ENCODE measurements at regions not wholly inside any gene's neighbourhood (a gene's known extent, or its start where the extent isn't known, plus 50 kb on each side); places are given as distances from the start of the nearest gene placed in this dataset.

DNA sequence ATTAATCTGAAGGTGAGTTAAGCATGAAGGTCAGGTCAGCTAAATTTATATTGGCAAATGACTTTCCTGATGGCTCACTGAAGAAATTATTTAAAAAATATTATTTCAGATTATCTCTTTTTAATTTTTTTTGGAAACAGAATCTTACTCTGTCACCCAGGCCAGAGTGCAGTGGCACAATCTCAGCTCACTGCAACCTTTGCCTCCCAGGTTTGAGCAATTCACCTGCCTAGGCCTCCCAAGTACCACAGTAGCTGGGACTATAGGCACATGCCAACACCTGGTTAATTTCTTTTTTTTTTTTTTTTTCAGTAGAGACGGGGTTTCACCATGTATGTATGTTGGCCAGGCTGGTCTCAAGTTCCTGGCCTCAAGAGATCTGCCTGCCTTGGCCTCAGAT is 976.7 kb downstream of the TTLL7 start:
- DNase-seq (ENCODE audit: low spot score) = no peak
- TF ChIP-seq, protein P1, sequence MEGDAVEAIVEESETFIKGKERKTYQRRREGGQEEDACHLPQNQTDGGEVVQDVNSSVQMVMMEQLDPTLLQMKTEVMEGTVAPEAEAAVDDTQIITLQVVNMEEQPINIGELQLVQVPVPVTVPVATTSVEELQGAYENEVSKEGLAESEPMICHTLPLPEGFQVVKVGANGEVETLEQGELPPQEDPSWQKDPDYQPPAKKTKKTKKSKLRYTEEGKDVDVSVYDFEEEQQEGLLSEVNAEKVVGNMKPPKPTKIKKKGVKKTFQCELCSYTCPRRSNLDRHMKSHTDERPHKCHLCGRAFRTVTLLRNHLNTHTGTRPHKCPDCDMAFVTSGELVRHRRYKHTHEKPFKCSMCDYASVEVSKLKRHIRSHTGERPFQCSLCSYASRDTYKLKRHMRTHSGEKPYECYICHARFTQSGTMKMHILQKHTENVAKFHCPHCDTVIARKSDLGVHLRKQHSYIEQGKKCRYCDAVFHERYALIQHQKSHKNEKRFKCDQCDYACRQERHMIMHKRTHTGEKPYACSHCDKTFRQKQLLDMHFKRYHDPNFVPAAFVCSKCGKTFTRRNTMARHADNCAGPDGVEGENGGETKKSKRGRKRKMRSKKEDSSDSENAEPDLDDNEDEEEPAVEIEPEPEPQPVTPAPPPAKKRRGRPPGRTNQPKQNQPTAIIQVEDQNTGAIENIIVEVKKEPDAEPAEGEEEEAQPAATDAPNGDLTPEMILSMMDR (IDR thresholded peaks at IDR 0.05; ENCODE audit: extremely low read depth, insufficient read depth, missing control alignments) = no peak
- in situ Hi-C loops (cut with MboI; ENCODE audit: low pct_unique_long_range_greater_than_20kb, low sequenced_read_pairs, unreplicated experiment) = no loop called here

DNA sequence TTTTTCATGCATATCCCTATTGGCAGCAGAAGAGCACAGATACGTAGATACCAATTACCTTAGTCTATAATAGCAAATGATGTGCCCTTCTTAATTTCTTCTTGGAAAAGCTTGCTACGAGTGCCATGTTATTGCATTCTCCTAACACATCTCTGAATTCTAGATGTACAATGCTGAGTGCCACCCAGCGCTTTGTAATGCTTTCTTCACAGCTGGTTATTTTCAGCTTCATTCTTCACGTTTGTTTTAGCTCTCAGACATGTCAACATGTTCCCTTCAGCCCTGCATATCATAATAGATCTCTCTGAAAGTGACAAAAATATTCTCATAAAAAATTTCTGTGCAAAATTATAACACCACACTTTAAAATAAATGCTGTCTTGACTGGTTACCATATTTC is 981.2 kb downstream of the TTLL7 start:
- TF ChIP-seq, protein P1 (IDR thresholded peaks at IDR 0.05; ENCODE audit: extremely low read depth, insufficient read depth, missing control alignments) = no peak
- in situ Hi-C loops (cut with MboI; ENCODE audit: low pct_unique_long_range_greater_than_20kb, low sequenced_read_pairs, unreplicated experiment) = no loop called here
- DNase-seq (ENCODE audit: low spot score) = no peak

DNA sequence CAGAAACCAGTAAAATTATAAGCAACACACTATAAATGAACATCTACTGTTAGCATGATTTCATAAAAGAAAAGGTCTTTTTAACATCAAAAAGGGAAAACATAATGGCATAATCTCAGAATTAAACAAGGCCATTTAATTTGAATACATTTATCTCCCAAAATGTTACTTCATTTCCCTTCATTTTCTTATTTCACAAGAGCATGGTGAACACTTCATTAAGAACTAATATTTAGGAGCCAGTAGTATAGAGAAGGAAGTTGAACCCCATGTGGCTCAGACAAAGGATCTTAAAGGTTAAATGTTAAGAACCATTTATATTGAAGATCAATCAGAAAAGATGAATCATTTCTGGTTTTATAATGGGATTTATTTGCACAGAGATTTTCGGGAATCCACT is 981.7 kb downstream of the TTLL7 start:
- DNase-seq (ENCODE audit: low spot score) = no peak
- TF ChIP-seq, protein P1 (IDR thresholded peaks at IDR 0.05; ENCODE audit: extremely low read depth, insufficient read depth, missing control alignments) = no peak
- in situ Hi-C loops (cut with MboI; ENCODE audit: low pct_unique_long_range_greater_than_20kb, low sequenced_read_pairs, unreplicated experiment) = no loop called here

DNA sequence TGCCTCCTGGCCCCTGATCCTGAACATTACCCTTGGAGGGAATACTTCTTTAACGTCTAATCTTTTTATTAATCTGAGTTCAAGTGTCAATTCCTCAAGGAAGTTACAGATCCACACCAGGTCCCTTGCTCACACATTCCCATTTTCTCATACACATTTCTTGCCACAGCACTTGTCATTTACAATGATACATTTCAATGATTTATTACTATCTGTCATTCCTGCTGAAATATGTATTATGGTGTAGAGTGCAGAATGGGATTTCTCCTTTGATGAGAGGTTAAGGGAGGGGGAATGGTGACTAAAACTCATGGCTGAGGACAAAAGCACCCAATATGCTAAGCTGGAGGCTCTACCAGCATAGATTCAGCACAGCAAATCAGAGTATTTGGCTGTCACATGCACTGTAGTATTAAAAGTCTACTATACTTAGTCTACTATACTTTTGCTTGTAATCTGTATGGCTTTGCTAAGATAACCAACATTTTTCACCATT is 982.5 kb downstream of the TTLL7 start:
- TF ChIP-seq, protein P1 (IDR thresholded peaks at IDR 0.05; ENCODE audit: extremely low read depth, insufficient read depth, missing control alignments) = no peak
- DNase-seq (ENCODE audit: low spot score) = no peak
- in situ Hi-C loops (cut with MboI; ENCODE audit: low pct_unique_long_range_greater_than_20kb, low sequenced_read_pairs, unreplicated experiment) = no loop called here

DNA sequence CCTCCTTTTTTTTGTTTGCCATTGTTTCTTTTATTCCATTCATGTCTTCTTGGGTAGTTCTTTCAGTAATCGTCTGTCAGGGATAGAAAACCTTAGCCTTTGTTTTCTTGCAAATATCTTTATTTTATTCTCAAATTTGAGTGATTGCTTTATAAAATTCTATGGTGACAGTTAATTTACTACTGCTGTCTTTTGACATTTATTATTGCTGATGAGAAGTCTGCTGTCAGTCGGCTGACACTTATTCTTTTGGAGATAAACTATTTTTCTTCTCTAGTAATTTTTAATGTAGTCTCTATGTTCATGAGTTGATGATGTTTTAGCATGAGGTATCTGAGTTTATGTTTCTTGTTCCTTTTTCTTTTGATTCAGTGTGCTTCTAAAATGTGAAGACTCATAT is 983.8 kb downstream of the TTLL7 start:
- DNase-seq (ENCODE audit: low spot score) = no peak
- in situ Hi-C loops (cut with MboI; ENCODE audit: low pct_unique_long_range_greater_than_20kb, low sequenced_read_pairs, unreplicated experiment) = no loop called here
- TF ChIP-seq, protein P1 (IDR thresholded peaks at IDR 0.05; ENCODE audit: extremely low read depth, insufficient read depth, missing control alignments) = no peak

DNA sequence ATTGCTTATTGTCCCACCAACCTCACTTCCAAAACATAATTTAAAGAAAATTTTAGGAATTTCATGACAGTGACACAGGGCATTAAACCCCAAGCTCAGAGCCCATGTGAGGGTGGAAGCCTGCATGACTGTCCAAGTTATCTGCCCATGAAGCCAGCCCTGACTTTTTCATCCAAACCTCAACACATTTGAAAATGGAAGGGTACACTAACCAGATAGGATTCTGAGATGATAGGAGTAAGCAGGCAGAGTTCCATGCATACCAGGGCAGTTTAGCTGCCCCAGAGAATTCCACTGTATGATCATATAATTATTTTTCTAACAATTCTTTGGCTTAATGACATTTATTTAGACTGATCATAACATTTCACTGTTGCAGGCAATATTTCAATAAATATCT is 986.0 kb downstream of the TTLL7 start:
- TF ChIP-seq, protein P1 (IDR thresholded peaks at IDR 0.05; ENCODE audit: extremely low read depth, insufficient read depth, missing control alignments) = no peak
- DNase-seq (ENCODE audit: low spot score) = no peak
- in situ Hi-C loops (cut with MboI; ENCODE audit: low pct_unique_long_range_greater_than_20kb, low sequenced_read_pairs, unreplicated experiment) = no loop called here

DNA sequence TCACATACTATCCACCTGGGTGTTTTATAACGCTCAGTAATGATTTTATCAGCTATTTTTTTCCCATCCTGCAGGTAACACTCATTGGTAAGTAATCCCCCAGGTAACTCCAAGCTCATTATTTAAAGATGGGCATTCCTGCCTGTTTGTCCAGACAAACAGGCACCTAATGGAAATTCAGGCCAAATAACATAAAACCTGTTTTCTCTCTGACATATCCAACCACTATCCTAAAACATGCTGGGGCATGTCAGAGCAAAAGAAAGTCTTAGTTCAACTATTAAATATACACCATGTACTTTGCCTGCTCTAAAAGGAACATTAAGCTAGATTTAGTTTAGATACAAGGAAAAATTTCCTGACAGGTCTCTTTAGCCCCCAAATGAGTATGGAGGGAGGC is 987.7 kb downstream of the TTLL7 start:
- no peak for DNase-seq (ENCODE audit: low spot score)
- in situ Hi-C loops (cut with MboI; ENCODE audit: low pct_unique_long_range_greater_than_20kb, low sequenced_read_pairs, unreplicated experiment) = no loop called here
- TF ChIP-seq, protein P1 (IDR thresholded peaks at IDR 0.05; ENCODE audit: extremely low read depth, insufficient read depth, missing control alignments) = no peak

Measured in GM13977 (cell line).